ENCODE measurements at regions not wholly inside any gene's neighbourhood (a gene's known extent, or its start where the extent isn't known, plus 50 kb on each side); places are given as distances from the start of the nearest gene placed in this dataset.

DNA sequence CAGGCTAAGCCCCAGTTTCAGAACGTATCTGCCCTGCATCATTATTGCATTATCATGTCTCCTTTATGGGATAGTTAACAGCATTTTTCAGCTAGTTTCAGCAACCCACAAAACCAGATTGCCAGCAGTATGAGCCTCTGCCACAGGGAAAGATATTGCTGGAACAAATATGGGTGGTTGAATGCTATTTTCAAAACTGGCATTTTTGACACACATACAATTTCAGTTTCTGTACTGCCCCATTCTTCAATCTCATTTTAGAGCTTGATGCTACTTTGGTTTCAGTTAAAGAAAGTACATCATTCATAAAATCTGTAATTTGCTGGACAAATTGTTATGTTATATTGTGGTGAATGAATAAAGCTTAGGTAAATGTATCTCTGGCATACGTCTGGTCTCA is 1037.5 kb downstream of the NAALADL2 start (continued):
- TF ChIP-seq ZNF280A (IDR thresholded peaks at IDR 0.05; ENCODE audit: low read depth, partially characterized antibody) (no peak), ARNT (IDR thresholded peaks at IDR 0.05) (no peak), CREB1 (IDR thresholded peaks at IDR 0.05) (no peak), CREB1 (CRISPR knock-in tag; IDR thresholded peaks at IDR 0.05) (no peak), NR3C1 (CRISPR knock-in tag; IDR thresholded peaks at IDR 0.05) (no peak)
- TF ChIP-seq, protein P1, sequence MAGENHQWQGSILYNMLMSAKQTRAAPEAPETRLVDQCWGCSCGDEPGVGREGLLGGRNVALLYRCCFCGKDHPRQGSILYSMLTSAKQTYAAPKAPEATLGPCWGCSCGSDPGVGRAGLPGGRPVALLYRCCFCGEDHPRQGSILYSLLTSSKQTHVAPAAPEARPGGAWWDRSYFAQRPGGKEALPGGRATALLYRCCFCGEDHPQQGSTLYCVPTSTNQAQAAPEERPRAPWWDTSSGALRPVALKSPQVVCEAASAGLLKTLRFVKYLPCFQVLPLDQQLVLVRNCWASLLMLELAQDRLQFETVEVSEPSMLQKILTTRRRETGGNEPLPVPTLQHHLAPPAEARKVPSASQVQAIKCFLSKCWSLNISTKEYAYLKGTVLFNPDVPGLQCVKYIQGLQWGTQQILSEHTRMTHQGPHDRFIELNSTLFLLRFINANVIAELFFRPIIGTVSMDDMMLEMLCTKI (IDR thresholded peaks at IDR 0.05; ENCODE audit: partially characterized antibody): no peak

GRCh38 chr3:175895731-175896130 is 1036.6 kb downstream of the NAALADL2 start:
- DNase-seq (ENCODE audit: extremely low read depth in 1 of 4, low spot score in 3 of 4) (no peak), FAIRE-seq (no peak), ATAC-seq (no peak)
- no peaks in the 10 kb centered on the region for H3K79me2 ChIP-seq (ENCODE audit: control insufficient read depth, insufficient read depth, low read length)
- no peak overlapping the region for H2AFZ ChIP-seq (ENCODE audit: low read depth, low read length)
- no peaks in the 10 kb centered on the region for H3K9me3 ChIP-seq (replicated peaks; ENCODE audit: control insufficient read depth, insufficient read depth, low read depth, low read length)
- ChIA-PET POLR2A (no interaction called here), CTCF (ENCODE audit: low intra/inter-chr PET ratio) (no interaction called here)
- no peaks in the 10 kb centered on the region for H3K9me1 ChIP-seq (ENCODE audit: control insufficient read depth, insufficient read depth, low read length)
- no peaks in the 10 kb centered on the region for H3K4me1 ChIP-seq (replicated peaks in 1 of 2; ENCODE audit: control insufficient read depth in 2 of 2, insufficient read depth in 2 of 2, low read length in 2 of 2)
- 0% methylated on average over 1 of the region's 1 CpG for WGBS (ENCODE audit: insufficient coverage, low coverage, missing lambda C conversion rate)
- H3K36me3 ChIP-seq (ENCODE audit: control insufficient read depth, insufficient read depth, low read length): no peaks in the 10 kb centered on the region
- intact Hi-C loops (cut with micrococcal nuclease): no loop called here
- H3K9ac ChIP-seq (ENCODE audit: insufficient read depth in 1 of 2, low read depth in 2 of 2, low read length in 2 of 2): no peak overlapping the region
- no peaks in the 10 kb centered on the region for H4K20me1 ChIP-seq (replicated peaks; ENCODE audit: control insufficient read depth, insufficient read depth, low read length)
- H3K27me3 ChIP-seq (ENCODE audit: control insufficient read depth in 2 of 2, insufficient read depth in 2 of 2, low read length in 2 of 2): no peaks in the 10 kb centered on the region
- in situ Hi-C loops (cut with MboI): no loop called here
- H3K4me2 ChIP-seq (ENCODE audit: insufficient read depth, low read length): no peak overlapping the region
- H3K4me3 ChIP-seq: no peak overlapping the region
- no peak overlapping the region for H3K27ac ChIP-seq (ENCODE audit: extremely low read depth, low read depth, low read length)
- no TSS peak for BruUV-seq (replicated peaks)
- TF ChIP-seq E2F3 (CRISPR knock-in tag; IDR thresholded peaks at IDR 0.05): no peak
- TF ChIP-seq EHMT2 (IDR thresholded peaks at IDR 0.05): no peak
- no peak for TF ChIP-seq CEBPG (CRISPR knock-in tag; IDR thresholded peaks at IDR 0.05)
- TF ChIP-seq CEBPG (tag; conservative IDR thresholded peaks at IDR 0.05 in 1 of 2, IDR thresholded peaks at IDR 0.05 in 1 of 2): no peak
- TF ChIP-seq ZNF609 (CRISPR knock-in tag; IDR thresholded peaks at IDR 0.05; ENCODE audit: borderline replicate concordance): no peak
- TF ChIP-seq HNRNPH1 (optimal IDR thresholded peaks at IDR 0.05; ENCODE audit: low read depth, low read length): no peak
- no peak for TF ChIP-seq ZC3H11A (IDR thresholded peaks at IDR 0.05; ENCODE audit: low read depth, low read length)
- no peak for TF ChIP-seq KLF6 (CRISPR knock-in tag; IDR thresholded peaks at IDR 0.05; ENCODE audit: borderline replicate concordance)
- no peak for TF ChIP-seq BMI1 (IDR thresholded peaks at IDR 0.05; ENCODE audit: low read length)
- no peak for TF ChIP-seq SREBF2 (CRISPR knock-in tag; IDR thresholded peaks at IDR 0.05)
- no peak for TF ChIP-seq CBFB (CRISPR knock-in tag; IDR thresholded peaks at IDR 0.05)

All from K562 (cell line).